Activated T-cell treated with anti-CD3 and anti-CD28 coated beads, Interleukin-2, amount 50 U/mL, for 4 hours (primary cell): ENCODE measurements at regions not wholly inside any gene's neighbourhood (a gene's known extent, or its start where the extent isn't known, plus 50 kb on each side); places are given as distances from the start of the nearest gene placed in this dataset.

Source experiments
- ATAC-seq, 2 donors: fragments of 200-7000 bp; cut with Tn5 transposase; one replicate each; pipeline ENCODE4 v1.10.0; 2021
- DNase-seq: peaks from one replicate; pipeline ENCODE4 v3.0.0-alpha.2; 2020
- H3K27me3 Mint-ChIP-seq: one replicate; pipeline ENCODE4 v1.8.0; 2021; ENCODE audit warnings: low read depth, mixed read lengths
- H3K36me3 Mint-ChIP-seq: one replicate; pipeline ENCODE4 v1.8.0; 2022; ENCODE audit warnings: mixed read lengths; ENCODE audit not compliant: insufficient read depth
- H3K4me1 Mint-ChIP-seq: one replicate; pipeline ENCODE4 v1.8.0; 2021; ENCODE audit warnings: low read depth, mixed read lengths
- H3K4me3 Mint-ChIP-seq: one replicate; pipeline ENCODE4 v1.8.0; 2021; ENCODE audit warnings: mild to moderate bottlenecking, moderate library complexity, mixed read lengths
- H3K9me3 Mint-ChIP-seq: one replicate; pipeline ENCODE4 v1.8.0; 2021; ENCODE audit warnings: mixed read lengths

DNA sequence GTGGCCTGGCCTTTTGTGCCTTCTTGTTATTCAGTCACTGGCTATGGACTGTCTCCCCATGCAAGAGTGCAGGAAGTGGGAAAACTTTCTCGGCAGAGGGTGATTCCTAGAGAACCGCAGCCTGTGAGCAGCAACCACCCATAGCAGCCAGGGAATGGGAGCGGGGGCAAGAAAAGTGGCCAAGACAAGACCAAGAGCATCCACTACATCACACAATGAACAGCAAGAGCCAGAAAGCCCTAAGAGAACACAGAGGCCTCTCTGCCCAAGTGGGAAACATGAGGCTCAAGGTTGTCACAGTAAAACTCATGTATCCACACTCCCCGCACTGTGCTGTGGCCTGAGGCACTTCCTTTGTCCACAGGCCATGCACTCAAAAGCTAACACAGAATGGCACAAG is 129.1 kb upstream of the FSTL4 start:
- Mint-ChIP-seq H3K36me3 (no peaks in the 10 kb centered on the region), H3K4me1 (no peaks in the 10 kb centered on the region), H3K27me3 (peaks cover 12% of the 10 kb centered on the region), H3K4me3 (no peak overlapping the region), H3K9me3 (no peaks in the 10 kb centered on the region)
- DNase-seq: no peak
- no peak for ATAC-seq

DNA sequence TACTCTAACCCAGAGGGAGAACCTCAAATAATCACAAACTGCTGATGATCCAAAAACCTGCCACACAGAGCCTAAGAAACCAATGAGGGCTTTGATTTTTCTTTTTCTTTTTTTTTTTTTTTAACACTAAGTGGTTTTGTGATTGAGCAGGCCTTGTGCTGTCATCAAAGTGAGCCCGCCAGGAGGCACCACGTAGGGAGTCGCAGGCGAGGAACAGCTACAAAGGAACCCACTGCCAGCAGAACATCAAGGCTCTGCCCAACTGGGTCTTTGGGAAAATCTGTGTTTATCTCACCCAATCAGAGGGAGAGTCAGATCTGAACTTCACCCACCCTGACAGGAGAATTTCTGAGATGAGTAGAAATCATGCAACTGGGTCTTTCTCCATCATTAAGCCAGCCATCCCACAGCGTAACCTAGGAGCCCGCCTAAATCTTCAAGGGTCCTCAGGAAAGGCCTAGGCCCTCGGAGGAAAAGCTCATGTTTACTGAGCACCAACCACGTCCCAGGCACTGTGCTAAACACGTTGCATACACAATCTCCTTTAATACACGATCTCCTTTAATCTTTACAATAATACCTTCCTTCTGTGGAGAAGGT is 126.9 kb upstream of the FSTL4 start:
- H3K27me3 Mint-ChIP-seq: peaks cover 12% of the 10 kb centered on the region
- H3K4me3 Mint-ChIP-seq: no peak overlapping the region
- ATAC-seq (no peak), DNase-seq (no peak)
- H3K36me3 Mint-ChIP-seq: no peaks in the 10 kb centered on the region
- no peaks in the 10 kb centered on the region for H3K9me3 Mint-ChIP-seq
- no peaks in the 10 kb centered on the region for H3K4me1 Mint-ChIP-seq

DNA sequence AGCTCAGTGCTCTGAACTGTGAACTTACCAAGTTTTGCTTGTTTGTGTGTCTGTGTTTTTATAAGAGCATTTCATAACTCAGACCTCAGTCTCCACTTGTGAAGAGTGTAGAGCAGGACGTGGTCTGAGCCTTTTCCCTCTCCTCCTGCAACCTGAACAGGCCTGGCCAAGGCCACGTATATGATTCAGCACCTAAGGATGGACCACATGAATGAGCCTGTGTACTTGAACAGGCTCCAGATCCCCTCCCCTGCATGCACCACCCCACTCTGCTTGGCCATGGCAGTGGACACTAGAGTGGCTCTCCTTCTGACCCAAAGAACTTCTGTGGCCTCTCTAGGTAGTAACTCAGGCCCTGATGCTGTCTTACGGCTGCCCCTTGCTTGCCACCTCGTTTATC is 125.9 kb upstream of the FSTL4 start:
- DNase-seq (no peak), ATAC-seq (no peak)
- Mint-ChIP-seq H3K36me3 (no peaks in the 10 kb centered on the region), H3K9me3 (no peaks in the 10 kb centered on the region), H3K4me3 (no peak overlapping the region), H3K27me3 (peaks cover 12% of the 10 kb centered on the region), H3K4me1 (no peaks in the 10 kb centered on the region)

DNA sequence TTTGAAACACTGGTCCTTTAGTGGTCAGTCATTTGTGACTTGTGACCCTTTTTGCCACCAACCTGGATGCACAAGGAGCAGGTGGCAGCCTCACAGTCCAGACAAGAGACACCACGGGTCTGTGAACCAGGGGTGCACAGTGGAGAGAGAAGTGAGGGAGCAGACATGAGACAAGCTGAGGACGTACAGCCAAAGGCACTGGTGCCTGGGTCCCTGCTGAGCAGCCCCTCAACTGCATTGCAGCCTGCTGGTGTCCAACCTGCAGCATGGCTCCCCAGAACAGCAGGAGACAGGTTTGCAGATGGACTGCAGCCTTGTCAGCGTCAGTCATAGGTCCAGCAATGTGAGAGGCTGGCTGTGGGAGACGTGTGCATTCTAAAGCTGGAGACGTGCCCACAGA is 124.2 kb upstream of the FSTL4 start:
- Mint-ChIP-seq H3K9me3 (no peaks in the 10 kb centered on the region), H3K4me1 (no peaks in the 10 kb centered on the region), H3K36me3 (no peaks in the 10 kb centered on the region), H3K27me3 (peaks cover 10% of the 10 kb centered on the region), H3K4me3 (no peak overlapping the region)
- DNase-seq (no peak), ATAC-seq (no peak)

DNA sequence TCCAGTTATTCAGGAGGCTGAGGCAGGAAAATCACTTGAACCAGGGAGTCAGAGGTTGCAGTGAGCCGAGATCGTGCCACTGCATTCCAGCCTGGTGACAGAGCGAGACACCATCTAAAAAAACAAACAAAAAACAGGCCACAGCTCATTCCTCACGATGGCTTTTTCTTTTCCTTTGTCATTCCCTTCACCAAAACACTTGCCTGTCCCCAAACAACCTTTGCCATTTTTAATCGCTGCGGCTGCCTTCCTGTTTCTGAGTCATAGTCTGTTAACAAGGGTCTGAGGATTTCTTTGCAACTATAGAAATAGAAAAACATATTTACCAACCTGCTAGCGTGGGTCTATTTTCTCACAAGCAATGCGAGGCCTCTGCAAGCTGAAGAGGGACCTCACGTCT is 123.0 kb upstream of the FSTL4 start:
- DNase-seq: no peak
- Mint-ChIP-seq H3K9me3 (no peaks in the 10 kb centered on the region), H3K4me3 (no peak overlapping the region), H3K27me3 (peaks cover 3% of the 10 kb centered on the region), H3K36me3 (no peaks in the 10 kb centered on the region), H3K4me1 (no peaks in the 10 kb centered on the region)
- ATAC-seq: no peak

DNA sequence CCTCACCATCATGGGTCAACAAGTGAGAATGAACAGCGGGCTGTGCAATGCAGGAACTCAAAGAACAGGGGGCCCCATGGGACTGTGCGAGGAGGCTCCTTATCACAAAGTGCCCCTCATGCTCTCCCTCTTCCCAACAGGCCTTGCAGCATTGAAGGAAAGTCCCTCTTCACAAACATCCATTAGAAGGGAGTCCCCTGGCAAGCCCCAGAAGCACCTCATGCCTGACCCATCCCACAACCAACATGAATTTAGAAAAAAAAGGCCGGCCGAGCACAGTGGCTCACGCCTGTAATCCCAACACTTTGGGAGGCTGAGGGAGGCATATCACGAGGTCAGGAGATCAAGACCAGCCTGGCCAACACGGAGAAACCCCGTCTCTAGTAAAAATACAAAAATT is 122.6 kb upstream of the FSTL4 start:
- ATAC-seq (no peak), DNase-seq (no peak)
- H3K27me3 Mint-ChIP-seq: no peaks in the 10 kb centered on the region
- no peak overlapping the region for H3K4me3 Mint-ChIP-seq
- H3K4me1 Mint-ChIP-seq: no peaks in the 10 kb centered on the region
- H3K36me3 Mint-ChIP-seq: no peaks in the 10 kb centered on the region
- H3K9me3 Mint-ChIP-seq: peaks cover 1% of the 10 kb centered on the region

DNA sequence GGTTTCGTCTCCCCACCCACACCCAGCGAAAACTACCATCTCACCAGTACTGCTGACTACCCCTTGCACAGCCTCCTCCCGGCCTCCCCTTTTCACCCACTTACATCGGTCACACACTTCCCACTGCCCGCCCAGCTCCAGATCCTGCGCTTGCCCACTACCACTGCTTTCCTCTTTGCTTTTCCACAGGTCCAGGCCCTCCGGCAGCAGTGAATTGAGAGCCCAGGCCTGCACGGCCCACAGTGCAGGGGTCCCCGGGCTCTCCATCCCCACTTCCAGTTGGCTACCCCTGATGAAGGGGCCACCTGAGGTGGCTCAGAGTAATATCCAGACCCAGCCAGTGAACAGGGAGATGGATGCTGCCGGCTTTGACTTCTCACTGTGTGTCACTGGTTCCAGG is 120.2 kb upstream of the FSTL4 start:
- DNase-seq (no peak), ATAC-seq (no peak)
- H3K9me3 Mint-ChIP-seq: peaks cover 3% of the 10 kb centered on the region
- H3K27me3 Mint-ChIP-seq: peaks cover 3% of the 10 kb centered on the region
- H3K4me1 Mint-ChIP-seq: no peaks in the 10 kb centered on the region
- H3K36me3 Mint-ChIP-seq: no peaks in the 10 kb centered on the region
- H3K4me3 Mint-ChIP-seq: no peak overlapping the region

DNA sequence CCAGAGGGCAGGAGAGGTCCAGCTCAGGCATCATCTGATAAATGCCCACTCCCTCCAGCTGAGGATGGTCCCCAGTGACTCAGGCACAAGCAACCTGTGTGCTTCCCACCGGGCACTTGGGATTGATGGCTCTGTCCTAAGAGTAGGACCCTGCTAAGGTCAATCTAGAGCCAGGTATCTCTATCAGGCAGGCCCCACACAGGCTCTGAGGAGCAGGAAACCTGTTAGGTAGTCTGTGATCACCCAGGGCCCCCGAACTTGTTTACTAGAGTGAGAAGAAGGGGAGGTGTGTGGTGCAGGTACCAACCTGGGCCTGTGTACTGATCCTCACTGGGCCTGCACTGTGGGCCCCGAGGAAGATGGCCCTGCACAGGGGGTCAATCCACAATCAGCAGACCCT is 119.6 kb upstream of the FSTL4 start:
- DNase-seq (no peak), ATAC-seq (no peak)
- peaks cover 3% of the 10 kb centered on the region for H3K27me3 Mint-ChIP-seq
- H3K36me3 Mint-ChIP-seq: no peaks in the 10 kb centered on the region
- no peaks in the 10 kb centered on the region for H3K4me1 Mint-ChIP-seq
- H3K4me3 Mint-ChIP-seq: no peak overlapping the region
- peaks cover 3% of the 10 kb centered on the region for H3K9me3 Mint-ChIP-seq

DNA sequence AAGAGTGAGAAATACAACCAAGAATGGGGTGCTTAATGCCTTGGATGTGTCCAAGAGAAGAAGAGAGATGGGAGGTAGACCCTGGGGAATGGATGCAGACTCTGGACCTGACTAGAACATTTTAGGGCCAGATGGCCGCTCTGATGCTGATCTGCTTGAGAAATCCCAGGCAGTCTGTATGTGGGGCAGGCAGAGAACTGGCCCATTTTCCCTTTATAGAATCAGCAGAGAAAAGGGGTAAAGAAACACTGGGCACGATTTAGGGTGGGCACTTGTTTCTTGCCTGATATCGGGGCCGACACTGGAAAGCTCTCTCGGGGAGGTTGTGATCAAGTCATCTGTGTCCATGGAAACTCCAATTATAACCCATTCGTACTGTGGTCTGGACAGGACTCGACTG is 118.5 kb upstream of the FSTL4 start:
- Mint-ChIP-seq H3K27me3 (peaks cover 8% of the 10 kb centered on the region), H3K36me3 (no peaks in the 10 kb centered on the region), H3K4me1 (no peaks in the 10 kb centered on the region), H3K9me3 (peaks cover 3% of the 10 kb centered on the region), H3K4me3 (no peak overlapping the region)
- DNase-seq: no peak
- ATAC-seq: no peak

DNA sequence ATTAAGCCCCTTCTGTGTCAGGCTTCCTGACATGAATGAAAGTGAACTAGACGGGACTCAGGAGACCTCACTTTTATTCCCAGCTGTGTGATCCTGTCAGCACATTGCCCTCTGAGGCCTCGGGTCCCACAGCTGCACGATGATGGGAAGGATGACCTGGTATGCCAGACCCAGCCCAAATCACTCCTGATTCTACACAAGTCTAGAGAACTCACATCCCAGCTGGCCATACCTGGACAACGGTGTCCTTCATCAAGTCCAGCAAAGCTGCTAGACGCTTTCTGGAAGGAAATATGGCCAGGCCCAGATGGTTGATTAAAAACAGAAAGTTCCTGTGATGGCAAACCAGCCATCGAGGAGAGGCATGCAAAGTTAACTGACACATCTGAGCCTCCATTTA is 118.0 kb upstream of the FSTL4 start:
- DNase-seq: no peak
- Mint-ChIP-seq H3K4me3 (no peak overlapping the region), H3K9me3 (peaks cover 3% of the 10 kb centered on the region), H3K36me3 (no peaks in the 10 kb centered on the region), H3K27me3 (peaks cover 8% of the 10 kb centered on the region), H3K4me1 (no peaks in the 10 kb centered on the region)
- ATAC-seq: no peak

DNA sequence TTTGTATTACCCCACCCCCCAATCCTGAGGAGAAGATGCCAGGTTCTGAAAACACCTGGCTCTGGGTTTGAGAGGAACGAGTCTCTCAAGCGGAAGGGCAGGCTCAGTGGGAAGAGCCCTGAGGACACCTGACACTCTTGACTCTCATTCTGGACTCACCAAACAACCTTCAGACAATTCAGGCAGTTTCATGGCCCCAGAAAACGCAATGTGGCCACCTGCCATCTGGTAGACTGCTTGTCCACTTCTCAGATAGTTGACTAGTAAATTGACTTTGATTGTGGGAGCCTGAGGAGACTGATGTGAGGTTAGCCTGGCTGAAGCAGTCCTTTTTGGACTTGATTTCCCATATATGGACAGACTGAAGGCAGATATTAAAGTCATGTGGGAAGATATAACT is 117.5 kb upstream of the FSTL4 start:
- H3K36me3 Mint-ChIP-seq: no peaks in the 10 kb centered on the region
- peaks cover 3% of the 10 kb centered on the region for H3K9me3 Mint-ChIP-seq
- no peaks in the 10 kb centered on the region for H3K4me1 Mint-ChIP-seq
- ATAC-seq: no peak
- H3K4me3 Mint-ChIP-seq: no peak overlapping the region
- H3K27me3 Mint-ChIP-seq: peaks cover 12% of the 10 kb centered on the region
- no peak for DNase-seq

DNA sequence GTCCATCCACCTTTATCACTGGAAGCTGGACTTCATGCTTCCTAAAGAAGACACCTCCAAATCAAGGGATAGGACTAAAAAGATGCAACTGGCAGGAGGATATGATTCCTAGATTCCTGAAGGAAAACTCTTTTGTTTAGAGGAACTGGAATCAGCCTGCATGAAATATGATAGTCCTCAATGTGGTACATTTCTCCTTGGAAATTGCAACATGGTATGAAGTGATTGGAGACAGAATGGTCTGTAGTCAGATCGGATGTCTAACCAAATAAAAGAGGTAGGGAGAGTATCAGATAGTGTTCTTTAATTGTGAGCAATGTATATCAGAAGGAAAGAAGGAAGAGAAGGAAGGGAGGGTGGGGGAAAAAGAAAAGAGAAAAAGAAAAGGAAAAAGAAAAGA is 116.1 kb upstream of the FSTL4 start:
- ATAC-seq (no peak), DNase-seq (no peak)
- Mint-ChIP-seq H3K36me3 (no peaks in the 10 kb centered on the region), H3K27me3 (peaks cover 16% of the 10 kb centered on the region), H3K4me3 (no peak overlapping the region), H3K9me3 (peaks cover 3% of the 10 kb centered on the region), H3K4me1 (no peaks in the 10 kb centered on the region)

DNA sequence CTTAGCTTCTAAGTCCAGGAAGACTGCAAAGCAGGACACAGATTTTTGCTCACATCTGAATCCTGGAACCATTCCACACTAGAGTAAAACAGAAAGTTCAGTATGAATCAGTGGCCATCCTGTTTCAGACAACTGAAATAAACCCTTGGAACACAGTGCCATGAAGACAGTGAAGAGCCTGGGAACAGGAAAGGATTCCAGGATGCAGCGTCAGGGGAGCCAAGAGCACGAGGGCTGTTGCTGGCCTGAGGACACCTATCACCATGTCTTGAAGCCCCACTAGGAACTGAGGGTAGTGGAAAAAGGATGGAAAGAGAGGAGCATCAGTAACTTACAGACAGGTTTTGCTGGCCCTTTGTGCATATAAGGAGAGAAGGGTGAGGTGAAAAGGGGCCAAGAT is 115.3 kb upstream of the FSTL4 start:
- ATAC-seq (no peak), DNase-seq (no peak)
- Mint-ChIP-seq H3K4me1 (no peaks in the 10 kb centered on the region), H3K4me3 (no peak overlapping the region), H3K9me3 (peaks cover 3% of the 10 kb centered on the region), H3K36me3 (no peaks in the 10 kb centered on the region), H3K27me3 (peaks cover 16% of the 10 kb centered on the region)

DNA sequence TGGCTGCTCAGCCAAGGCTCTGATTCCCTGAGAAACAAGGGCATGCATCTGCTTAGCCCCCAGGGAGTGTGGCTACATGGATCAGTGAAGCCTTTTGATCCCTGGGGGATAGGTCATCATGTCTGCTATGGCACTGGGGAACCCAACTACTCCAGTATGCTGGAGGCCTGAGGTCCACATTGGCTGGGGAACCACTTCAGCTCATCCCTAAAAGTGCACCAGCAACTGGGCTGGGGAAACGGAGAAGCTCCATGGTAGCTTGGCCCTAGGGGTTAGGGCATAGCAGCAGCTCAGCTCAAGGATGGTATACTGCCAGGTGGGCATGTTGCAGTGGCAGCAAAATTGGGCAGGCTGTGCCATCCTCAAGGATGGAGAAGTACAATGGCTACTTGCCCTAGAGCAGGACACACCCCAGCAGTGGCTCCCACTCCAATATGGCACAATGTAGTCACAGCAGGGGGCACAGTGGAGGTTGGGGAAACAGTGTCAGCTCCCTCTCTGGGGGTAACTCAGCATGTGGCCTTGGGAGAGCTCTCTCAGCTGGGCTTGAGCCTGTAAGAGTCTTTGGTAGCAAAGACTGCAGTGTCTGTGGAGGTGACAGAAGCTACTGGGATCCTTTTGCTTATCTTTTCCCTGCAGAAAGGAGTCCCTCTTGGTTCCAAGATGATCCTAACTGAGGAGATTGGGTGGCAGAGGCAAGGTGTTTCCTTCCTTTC is 111.5 kb upstream of the FSTL4 start:
- Mint-ChIP-seq H3K4me1 (no peaks in the 10 kb centered on the region), H3K9me3 (peaks cover 16% of the 10 kb centered on the region), H3K4me3 (no peak overlapping the region), H3K27me3 (peaks cover 16% of the 10 kb centered on the region), H3K36me3 (no peaks in the 10 kb centered on the region)
- DNase-seq (no peak), ATAC-seq (no peak)

DNA sequence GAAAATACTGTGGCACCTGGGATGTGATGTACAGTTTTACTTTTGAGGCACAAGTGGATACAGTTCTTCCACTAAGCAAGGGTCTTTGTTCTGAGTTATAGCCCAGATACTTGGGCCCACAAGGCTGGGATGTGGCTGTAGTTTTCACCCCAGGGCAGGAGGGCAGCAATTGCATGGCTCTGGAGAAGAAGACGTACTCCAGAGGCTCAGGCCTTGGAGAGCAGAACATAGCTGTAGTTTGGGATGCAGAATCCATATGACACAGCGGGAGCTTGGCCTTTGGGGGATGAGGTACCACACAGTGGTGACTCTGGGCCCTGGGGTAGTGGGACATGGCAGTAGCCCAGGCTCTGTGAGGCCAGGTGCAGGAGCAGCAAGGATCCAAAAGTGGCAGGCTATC is 110.8 kb upstream of the FSTL4 start:
- Mint-ChIP-seq H3K4me3 (no peak overlapping the region), H3K9me3 (peaks cover 16% of the 10 kb centered on the region), H3K36me3 (no peaks in the 10 kb centered on the region), H3K27me3 (peaks cover 16% of the 10 kb centered on the region), H3K4me1 (no peaks in the 10 kb centered on the region)
- ATAC-seq (no peak), DNase-seq (no peak)
